Thoracic aorta (tissue), 2 donors: ENCODE measurements at regions not wholly inside any gene's neighbourhood (a gene's known extent, or its start where the extent isn't known, plus 50 kb on each side); places are given as distances from the start of the nearest gene placed in this dataset.
"Not testable (repeated sequence)": the region's sequence is repeated elsewhere in the genome, so short reads cannot be mapped to it uniquely, and the experiment has no call there.

Experiments
- ATAC-seq: fragments of 150-250 bp; one replicate; pipeline ENCODE4 v1.8.0; 2017; ENCODE audit warnings: low read depth; ENCODE audit not compliant: insufficient number of reproducible peaks, low FRiP score
- DNase-seq: peaks from one replicate; pipeline ENCODE4 v3.0.0-alpha.2; 2020; ENCODE audit warnings: low spot score
- H3K27ac ChIP-seq, 2 donors: fragments of 200-600 bp; sonication (generic); 1 replicate in 1 of 2; 2 replicates in 1 of 2; pipeline ENCODE4 v1.5.1; 2016; ENCODE audit warnings: mild to moderate bottlenecking in 2 of 2, moderate library complexity in 2 of 2
- H3K27me3 ChIP-seq: fragments of 200-600 bp; sonication (generic); replicated peaks from 2 replicates; pipeline ENCODE4 v1.6.0; 2016; ENCODE audit warnings: mild to moderate bottlenecking; ENCODE audit not compliant: insufficient read depth
- H3K36me3 ChIP-seq: fragments of 200-600 bp; sonication (generic); one replicate; pipeline ENCODE4 v1.5.1; 2016
- H3K4me1 ChIP-seq, 2 donors: fragments of 200-600 bp; sonication (generic); 1 replicate in 1 of 2; 2 replicates in 1 of 2; pipeline versions ENCODE4 v1.5.1 to v1.6.0; 2016; ENCODE audit warnings: low read depth in 2 of 2, mild to moderate bottlenecking in 1 of 2; ENCODE audit not compliant: control insufficient read depth in 1 of 2
- H3K4me3 ChIP-seq: fragments of 200-600 bp; sonication (generic); 2 replicates; pipeline ENCODE4 v1.5.1; 2016; ENCODE audit warnings: mild to moderate bottlenecking
- H3K9me3 ChIP-seq: fragments of 200-600 bp; sonication (generic); 2 replicates; pipeline ENCODE4 v1.5.1; 2016
- TF ChIP-seq, protein P1 (sequence below): fragments of 200-600 bp; sonication (generic); IDR thresholded peaks from one replicate; pipeline ENCODE4 v1.5.1; 2019; ENCODE audit warnings: antibody characterized with exemption

DNA sequence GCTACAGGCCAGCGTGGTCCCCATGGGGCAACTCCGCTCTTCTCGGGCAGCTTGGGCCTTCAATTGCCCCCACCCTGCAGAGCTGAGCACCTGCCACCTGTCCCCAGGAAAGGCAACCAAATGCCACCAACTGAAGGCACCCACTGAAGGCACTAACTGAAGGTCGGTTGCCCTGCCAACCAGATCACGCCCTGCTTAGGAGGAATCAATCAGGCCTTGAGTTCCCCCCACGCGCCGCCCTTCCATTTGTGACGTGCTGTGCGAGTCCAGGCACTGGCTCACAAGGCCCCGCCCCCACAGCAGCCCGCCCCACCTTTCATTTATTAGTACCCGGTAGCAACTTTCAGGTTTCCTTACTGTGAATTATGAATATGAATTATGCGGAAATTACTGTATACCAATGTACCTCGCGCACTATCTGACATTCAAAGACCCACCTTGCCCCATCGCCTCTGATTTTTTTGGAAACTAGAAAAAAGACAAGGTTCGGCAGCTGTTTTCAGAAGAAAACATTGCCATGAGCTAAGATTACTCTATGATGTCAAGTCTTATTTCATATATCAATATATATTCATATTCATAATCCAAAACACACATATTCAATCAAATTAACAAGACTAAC lies 83.6 kb upstream of the ABI1 start:
- H3K9me3 ChIP-seq: no peaks in the 10 kb centered on the region
- no peak overlapping the region for H3K27ac ChIP-seq
- H3K36me3 ChIP-seq: no peaks in the 10 kb centered on the region
- H3K4me3 ChIP-seq: no peak overlapping the region
- no peaks in the 10 kb centered on the region for H3K27me3 ChIP-seq
- no peaks in the 10 kb centered on the region for H3K4me1 ChIP-seq
- ATAC-seq: no peak
- TF ChIP-seq, protein P1, sequence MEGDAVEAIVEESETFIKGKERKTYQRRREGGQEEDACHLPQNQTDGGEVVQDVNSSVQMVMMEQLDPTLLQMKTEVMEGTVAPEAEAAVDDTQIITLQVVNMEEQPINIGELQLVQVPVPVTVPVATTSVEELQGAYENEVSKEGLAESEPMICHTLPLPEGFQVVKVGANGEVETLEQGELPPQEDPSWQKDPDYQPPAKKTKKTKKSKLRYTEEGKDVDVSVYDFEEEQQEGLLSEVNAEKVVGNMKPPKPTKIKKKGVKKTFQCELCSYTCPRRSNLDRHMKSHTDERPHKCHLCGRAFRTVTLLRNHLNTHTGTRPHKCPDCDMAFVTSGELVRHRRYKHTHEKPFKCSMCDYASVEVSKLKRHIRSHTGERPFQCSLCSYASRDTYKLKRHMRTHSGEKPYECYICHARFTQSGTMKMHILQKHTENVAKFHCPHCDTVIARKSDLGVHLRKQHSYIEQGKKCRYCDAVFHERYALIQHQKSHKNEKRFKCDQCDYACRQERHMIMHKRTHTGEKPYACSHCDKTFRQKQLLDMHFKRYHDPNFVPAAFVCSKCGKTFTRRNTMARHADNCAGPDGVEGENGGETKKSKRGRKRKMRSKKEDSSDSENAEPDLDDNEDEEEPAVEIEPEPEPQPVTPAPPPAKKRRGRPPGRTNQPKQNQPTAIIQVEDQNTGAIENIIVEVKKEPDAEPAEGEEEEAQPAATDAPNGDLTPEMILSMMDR: no peak
- DNase-seq: no peak

DNA sequence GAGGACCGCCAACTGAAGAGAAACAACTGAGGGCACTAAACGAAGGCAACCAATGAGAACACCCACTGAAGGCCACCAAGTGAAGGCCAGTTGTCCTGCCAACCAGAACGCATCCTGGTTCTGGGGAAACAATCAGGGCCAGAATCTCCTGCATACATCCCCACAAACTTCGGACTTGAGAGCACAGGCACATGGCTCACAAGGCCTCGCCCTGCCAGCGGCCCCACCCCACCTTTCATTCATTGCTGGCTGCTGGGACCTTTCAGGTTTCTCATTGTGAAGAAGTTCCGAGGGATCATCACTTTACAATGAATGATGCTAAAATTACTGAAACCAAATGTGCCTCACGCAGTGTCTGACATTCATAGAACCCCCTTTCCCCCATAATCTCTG lies 79.2 kb upstream of the ABI1 start:
- DNase-seq: no peak
- H3K36me3 ChIP-seq: no peaks in the 10 kb centered on the region
- ATAC-seq: no peak
- no peaks in the 10 kb centered on the region for H3K4me1 ChIP-seq
- TF ChIP-seq, protein P1: no peak
- no peak overlapping the region for H3K27ac ChIP-seq
- no peaks in the 10 kb centered on the region for H3K27me3 ChIP-seq
- H3K4me3 ChIP-seq: no peak overlapping the region
- H3K9me3 ChIP-seq: no peaks in the 10 kb centered on the region

DNA sequence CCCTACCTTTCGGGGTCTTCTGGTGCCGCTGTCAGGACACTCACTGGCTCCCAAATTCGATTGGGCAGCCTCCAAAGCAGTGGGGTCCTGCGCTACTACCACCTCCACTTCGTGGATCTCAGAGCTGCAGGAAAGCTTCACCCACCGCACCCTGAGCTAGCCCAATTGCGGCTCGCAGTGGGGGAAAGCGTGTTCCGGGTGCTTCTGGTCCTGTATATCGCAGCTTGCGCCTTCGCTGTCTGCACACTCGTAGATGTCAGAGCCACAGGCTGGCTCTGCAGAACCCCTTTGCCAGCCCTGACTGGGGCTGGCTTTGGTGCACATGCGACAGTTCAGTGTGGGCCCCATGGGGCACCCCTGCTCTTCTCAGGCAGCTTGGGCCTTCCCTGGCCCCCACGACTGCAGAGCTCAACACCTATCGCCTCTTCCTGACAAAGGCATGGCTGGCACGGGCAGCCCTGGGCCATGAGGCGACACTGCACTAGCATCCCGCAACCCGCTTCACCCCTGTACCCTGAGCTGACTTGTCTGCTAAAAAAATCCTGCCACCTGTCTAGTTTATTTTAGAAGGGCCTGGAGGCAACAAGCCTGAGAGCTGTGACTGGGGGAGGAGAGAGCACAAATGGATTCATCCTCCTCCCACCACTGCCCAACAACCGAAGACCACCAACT lies 78.7 kb upstream of the ABI1 start:
- TF ChIP-seq, protein P1: no peak
- no peak for ATAC-seq

DNA sequence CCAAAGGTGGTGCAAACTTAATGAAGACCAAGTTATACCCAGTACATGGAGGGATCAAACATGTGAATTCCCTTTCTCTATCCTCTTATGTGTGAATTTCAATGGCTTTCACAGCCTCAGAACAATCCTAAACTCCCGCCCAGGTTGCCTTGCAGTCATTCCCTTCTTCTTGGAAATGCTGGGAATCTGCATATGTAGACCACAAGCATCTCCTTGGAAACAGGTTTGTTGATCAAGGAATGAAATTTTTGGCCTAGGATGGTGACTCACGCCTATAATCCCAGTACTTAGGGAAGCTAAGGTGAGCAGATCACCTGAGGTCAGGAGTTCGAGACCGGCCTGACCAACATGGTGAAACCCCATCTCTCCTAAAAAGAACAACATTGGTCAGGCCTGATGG lies 77.8 kb upstream of the ABI1 start:
- TF ChIP-seq, protein P1: no peak
- Histone ChIP-seq H3K4me3 (no peak overlapping the region), H3K27ac (no peak overlapping the region), H3K4me1 (no peaks in the 10 kb centered on the region), H3K27me3 (no peaks in the 10 kb centered on the region), H3K9me3 (no peaks in the 10 kb centered on the region), H3K36me3 (no peaks in the 10 kb centered on the region)
- no peak for DNase-seq
- no peak for ATAC-seq

More for the DNA sequence above, 78.7 kb upstream of the ABI1 start:
- Histone ChIP-seq H3K4me3 (no peak overlapping the region), H3K27me3 (no peaks in the 10 kb centered on the region), H3K36me3 (no peaks in the 10 kb centered on the region), H3K27ac (no peak overlapping the region), H3K9me3 (no peaks in the 10 kb centered on the region), H3K4me1 (no peaks in the 10 kb centered on the region)
- DNase-seq: no peak

DNA sequence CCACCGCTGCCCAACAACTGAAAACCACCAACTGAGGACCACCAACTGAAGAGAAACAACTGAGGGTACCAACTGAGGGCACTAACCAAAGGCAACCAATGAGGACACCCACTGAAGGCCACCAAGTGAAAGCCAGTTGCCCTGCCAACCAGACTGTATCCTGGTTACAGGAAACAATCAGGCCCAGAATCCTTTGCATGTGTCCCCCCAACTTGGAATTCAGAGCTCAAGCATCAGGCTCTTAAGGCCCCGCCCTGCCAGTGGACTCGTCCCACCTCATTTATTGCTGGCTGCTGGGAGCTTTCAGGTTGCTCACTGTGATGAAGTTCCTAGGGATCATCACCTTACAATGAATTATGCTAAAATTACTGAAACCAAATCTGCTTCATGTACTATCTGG lies 76.6 kb upstream of the ABI1 start:
- no peaks in the 10 kb centered on the region for H3K36me3 ChIP-seq
- no peak overlapping the region for H3K27ac ChIP-seq
- no peaks in the 10 kb centered on the region for H3K9me3 ChIP-seq
- no peaks in the 10 kb centered on the region for H3K4me1 ChIP-seq
- H3K4me3 ChIP-seq: no peak overlapping the region
- H3K27me3 ChIP-seq: no peaks in the 10 kb centered on the region
- TF ChIP-seq, protein P1: no peak
- ATAC-seq: no peak
- no peak for DNase-seq

DNA sequence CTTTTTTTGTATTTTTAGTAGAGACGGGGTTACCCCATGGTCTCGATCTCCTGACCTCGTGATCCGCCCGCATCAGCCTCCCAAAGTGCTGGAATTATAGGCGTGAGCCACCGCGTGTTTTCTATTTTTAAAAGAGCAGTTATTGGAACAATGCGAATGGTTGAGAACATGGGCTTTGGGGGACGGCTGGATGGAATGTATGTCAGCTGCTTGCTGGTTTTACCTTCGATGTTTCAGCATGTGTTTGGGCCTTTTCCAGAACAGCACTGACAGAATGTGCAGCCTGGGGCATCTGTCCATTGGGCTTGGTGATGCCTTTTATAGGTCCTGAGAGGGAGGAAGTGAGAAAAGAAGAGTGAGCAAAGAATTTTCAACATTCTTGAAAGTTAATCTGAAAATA lies 73.4 kb upstream of the ABI1 start:
- not testable (repeated sequence) for H3K4me1 ChIP-seq, DNase-seq, H3K36me3 ChIP-seq, H3K4me3 ChIP-seq, H3K27me3 ChIP-seq, H3K9me3 ChIP-seq, ATAC-seq, H3K27ac ChIP-seq
